ENCODE measurements at regions not wholly inside any gene's neighbourhood (a gene's known extent, or its start where the extent isn't known, plus 50 kb on each side); places are given as distances from the start of the nearest gene placed in this dataset.

GRCh38 chr2:126419403-126419802 is 236.6 kb upstream of the GYPC start:
- TF ChIP-seq CTCF (IDR thresholded peaks at IDR 0.05; ENCODE audit: poor library complexity) (no peak), EZH2 (IDR thresholded peaks at IDR 0.05; ENCODE audit: borderline replicate concordance) (no peak)
